Natural killer cell treated with Interleukin-12 subunit alpha and Interleukin-12 subunit beta and Interleukin-15 and Interleukin-18, amount 100 ng/mL, for 72 hours (primary cell): ENCODE measurements at regions not wholly inside any gene's neighbourhood (a gene's known extent, or its start where the extent isn't known, plus 50 kb on each side); places are given as distances from the start of the nearest gene placed in this dataset.

Experiments used
- ATAC-seq, 2 donors: fragments of 150-1000 bp; cut with Tn5 transposase in 1 of 2; sonication (Bioruptor Pico), chemical (Tn5 transposase) in 1 of 2; 2 replicates each; pipeline ENCODE4 v1.10.0; 2021
- DNase-seq: peaks from one replicate; pipeline ENCODE4 v3.0.0; 2022; ENCODE audit warnings: low spot score
- H3K27ac Mint-ChIP-seq, 2 donors: 1 replicate in 1 of 2; 2 replicates in 1 of 2; pipeline ENCODE4 v1.8.0; 2022; ENCODE audit warnings: mixed read lengths in 2 of 2, mild to moderate bottlenecking in 1 of 2, moderate library complexity in 1 of 2
- H3K27me3 Mint-ChIP-seq, 2 donors: 1 replicate in 1 of 2; 2 replicates in 1 of 2; pipeline ENCODE4 v1.8.0; 2022; ENCODE audit warnings: mixed read lengths in 2 of 2
- H3K36me3 Mint-ChIP-seq: one replicate; pipeline ENCODE4 v1.8.0; 2022; ENCODE audit warnings: mixed read lengths
- H3K4me1 Mint-ChIP-seq, 2 donors: 1 replicate in 1 of 2; 2 replicates in 1 of 2; pipeline ENCODE4 v1.8.0; 2022; ENCODE audit warnings: low read depth in 2 of 2, mixed read lengths in 2 of 2, mild to moderate bottlenecking in 1 of 2
- H3K4me3 Mint-ChIP-seq: one replicate; pipeline ENCODE4 v1.8.0; 2022; ENCODE audit warnings: mixed read lengths
- H3K9me3 Mint-ChIP-seq: 2 replicates; pipeline ENCODE4 v1.8.0; 2022; ENCODE audit warnings: mixed read lengths

DNA sequence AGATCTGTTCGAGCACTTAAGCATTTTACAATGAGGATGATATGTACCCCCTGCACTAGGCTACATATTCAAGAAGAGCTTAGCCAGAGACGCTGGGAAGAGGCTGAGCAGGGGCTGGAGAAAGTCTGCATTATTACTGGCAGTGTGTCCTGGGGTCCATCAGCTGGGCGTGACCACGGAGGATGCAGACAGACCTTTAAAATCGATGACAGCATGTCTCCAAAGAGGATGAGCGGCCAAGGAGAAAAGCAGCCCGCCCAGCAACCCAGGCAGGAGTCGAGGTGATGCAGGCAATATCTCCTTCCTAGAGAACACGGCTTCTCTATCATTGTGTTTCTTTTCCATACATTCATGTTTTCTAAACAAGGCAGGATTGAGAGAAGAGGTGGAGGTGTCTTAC lies 300.7 kb downstream of the USP46 start:
- peaks cover 5% of the 10 kb centered on the region for H3K9me3 Mint-ChIP-seq
- DNase-seq = no peak
- ATAC-seq = no peak
- no peak overlapping the region for H3K4me3 Mint-ChIP-seq
- no peaks in the 10 kb centered on the region for H3K36me3 Mint-ChIP-seq
- no peak overlapping the region for H3K27ac Mint-ChIP-seq
- no peaks in the 10 kb centered on the region for H3K27me3 Mint-ChIP-seq
- no peaks in the 10 kb centered on the region for H3K4me1 Mint-ChIP-seq

- Mint-ChIP-seq H3K9me3 (peaks cover 5% of the 10 kb centered on the region), H3K4me3 (no peak overlapping the region), H3K36me3 (no peaks in the 10 kb centered on the region), H3K4me1 (no peaks in the 10 kb centered on the region), H3K27ac (no peak overlapping the region), H3K27me3 (no peaks in the 10 kb centered on the region)
- DNase-seq = no peak
- ATAC-seq = no peak
Measured at GRCh38 chr4:52358883-52359321, 300.2 kb downstream of the USP46 start.

- ATAC-seq (no peak), DNase-seq (no peak)
- no peak overlapping the region for H3K4me3 Mint-ChIP-seq
- no peaks in the 10 kb centered on the region for H3K9me3 Mint-ChIP-seq
- no peaks in the 10 kb centered on the region for H3K4me1 Mint-ChIP-seq
- H3K27me3 Mint-ChIP-seq = no peaks in the 10 kb centered on the region
- no peak overlapping the region for H3K27ac Mint-ChIP-seq
- no peaks in the 10 kb centered on the region for H3K36me3 Mint-ChIP-seq
Measured at GRCh38 chr4:52366191-52366590, 292.9 kb downstream of the USP46 start.

GRCh38 chr4:52366621-52367020 lies 292.5 kb downstream of the USP46 start:
- Mint-ChIP-seq H3K4me1 (no peaks in the 10 kb centered on the region), H3K4me3 (no peak overlapping the region), H3K36me3 (no peaks in the 10 kb centered on the region), H3K27me3 (no peaks in the 10 kb centered on the region), H3K27ac (no peak overlapping the region), H3K9me3 (no peaks in the 10 kb centered on the region)
- DNase-seq (no peak), ATAC-seq (no peak)

DNA sequence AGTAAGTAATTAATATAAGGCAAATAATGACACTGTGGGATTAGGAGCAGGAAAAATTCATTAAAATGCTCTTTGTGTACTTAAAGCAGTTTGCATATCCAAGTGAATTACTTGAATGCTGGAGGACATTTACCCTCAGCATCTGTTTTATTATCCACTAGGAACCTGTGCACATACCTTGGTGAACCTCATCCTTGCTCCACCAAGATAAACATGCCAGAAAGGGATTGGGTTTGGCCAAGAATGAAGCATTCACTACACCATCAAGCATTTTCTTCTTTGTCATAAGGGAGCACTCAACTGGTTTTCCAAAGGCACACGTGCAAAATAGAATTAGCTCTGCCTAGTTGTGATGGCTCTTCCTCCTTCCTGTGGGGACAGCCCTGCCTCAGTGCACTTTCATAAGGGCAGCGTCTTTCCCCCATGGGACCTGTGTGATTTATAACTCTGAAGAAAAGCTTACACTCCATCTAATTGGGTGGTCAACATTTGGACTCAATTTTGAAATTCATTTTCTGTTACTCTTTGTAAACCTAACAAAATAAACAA lies 291.7 kb downstream of the USP46 start:
- H3K9me3 Mint-ChIP-seq = no peaks in the 10 kb centered on the region
- H3K4me1 Mint-ChIP-seq = no peaks in the 10 kb centered on the region
- no peak overlapping the region for H3K27ac Mint-ChIP-seq
- ATAC-seq = no peak
- no peaks in the 10 kb centered on the region for H3K36me3 Mint-ChIP-seq
- no peaks in the 10 kb centered on the region for H3K27me3 Mint-ChIP-seq
- H3K4me3 Mint-ChIP-seq = no peak overlapping the region
- no peak for DNase-seq

- H3K36me3 Mint-ChIP-seq = no peaks in the 10 kb centered on the region
- H3K4me3 Mint-ChIP-seq = no peak overlapping the region
- H3K27me3 Mint-ChIP-seq = no peaks in the 10 kb centered on the region
- no peak overlapping the region for H3K27ac Mint-ChIP-seq
- ATAC-seq (no peak), DNase-seq (no peak)
- H3K9me3 Mint-ChIP-seq = no peaks in the 10 kb centered on the region
- H3K4me1 Mint-ChIP-seq = no peaks in the 10 kb centered on the region
Measured at GRCh38 chr4:52368895-52369294, 290.2 kb downstream of the USP46 start.

DNA sequence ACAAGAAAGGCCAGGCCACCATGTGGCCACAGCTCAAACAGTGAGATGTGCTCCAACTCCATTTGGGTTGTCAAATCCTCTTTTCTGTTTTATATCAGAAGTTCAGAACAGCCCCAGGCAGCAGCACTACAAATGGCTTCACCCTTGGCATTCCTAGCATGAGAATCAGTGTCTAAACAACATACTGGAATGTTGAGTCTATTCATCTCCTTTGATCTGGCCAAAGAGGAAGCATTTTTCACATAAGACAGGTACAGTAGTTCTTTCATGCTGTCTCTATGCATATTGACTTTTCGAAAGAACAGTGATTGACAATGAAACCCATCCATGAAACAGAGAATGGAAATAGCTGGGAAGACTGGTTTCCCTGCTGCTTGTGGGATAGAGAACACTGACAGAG lies 289.5 kb downstream of the USP46 start:
- ATAC-seq = no peak
- no peaks in the 10 kb centered on the region for H3K4me1 Mint-ChIP-seq

GRCh38 chr4:52370576-52370975 lies 288.5 kb downstream of the USP46 start:
- DNase-seq (no peak), ATAC-seq (no peak)
- Mint-ChIP-seq H3K4me3 (no peak overlapping the region), H3K4me1 (no peaks in the 10 kb centered on the region), H3K36me3 (no peaks in the 10 kb centered on the region), H3K27me3 (no peaks in the 10 kb centered on the region), H3K9me3 (no peaks in the 10 kb centered on the region), H3K27ac (no peak overlapping the region)

More for the DNA sequence above, 289.5 kb downstream of the USP46 start:
- no peak for DNase-seq
- no peak overlapping the region for H3K4me3 Mint-ChIP-seq
- no peak overlapping the region for H3K27ac Mint-ChIP-seq
- no peaks in the 10 kb centered on the region for H3K27me3 Mint-ChIP-seq
- H3K9me3 Mint-ChIP-seq = no peaks in the 10 kb centered on the region
- H3K36me3 Mint-ChIP-seq = no peaks in the 10 kb centered on the region

DNA sequence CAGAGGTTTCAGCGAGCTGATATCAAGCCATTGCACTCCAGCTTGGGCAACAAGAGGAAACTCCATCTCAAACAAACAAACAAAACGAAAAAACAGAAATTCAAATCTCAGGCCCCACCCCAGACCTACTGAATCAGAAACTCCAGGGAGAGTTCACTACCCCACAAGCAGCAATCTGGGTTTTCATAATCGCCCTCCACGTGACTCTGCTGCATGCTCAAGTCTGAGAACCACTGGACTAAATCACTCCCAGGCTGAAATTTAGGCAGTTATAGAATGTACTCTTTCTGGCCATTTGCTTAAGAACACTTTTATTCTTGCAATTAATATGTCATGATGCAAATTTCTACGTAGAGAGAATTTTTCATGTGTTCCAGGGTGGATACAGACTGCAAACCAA lies 287.3 kb downstream of the USP46 start:
- no peak overlapping the region for H3K27ac Mint-ChIP-seq
- H3K4me3 Mint-ChIP-seq = no peak overlapping the region
- DNase-seq (no peak), ATAC-seq (no peak)
- H3K4me1 Mint-ChIP-seq = no peaks in the 10 kb centered on the region
- no peaks in the 10 kb centered on the region for H3K36me3 Mint-ChIP-seq
- H3K27me3 Mint-ChIP-seq = no peaks in the 10 kb centered on the region
- H3K9me3 Mint-ChIP-seq = no peaks in the 10 kb centered on the region

- ATAC-seq = no peak
- Mint-ChIP-seq H3K4me1 (no peaks in the 10 kb centered on the region), H3K9me3 (no peaks in the 10 kb centered on the region)
Measured at GRCh38 chr4:52372269-52372668, 286.8 kb downstream of the USP46 start.

GRCh38 chr4:52372747-52373146 lies 286.4 kb downstream of the USP46 start:
- H3K4me3 Mint-ChIP-seq = no peak overlapping the region
- H3K27ac Mint-ChIP-seq = no peak overlapping the region
- DNase-seq (no peak), ATAC-seq (no peak)
- no peaks in the 10 kb centered on the region for H3K36me3 Mint-ChIP-seq
- no peaks in the 10 kb centered on the region for H3K4me1 Mint-ChIP-seq
- no peaks in the 10 kb centered on the region for H3K9me3 Mint-ChIP-seq
- no peaks in the 10 kb centered on the region for H3K27me3 Mint-ChIP-seq

More at GRCh38 chr4:52372269-52372668, 286.8 kb downstream of the USP46 start:
- Mint-ChIP-seq H3K27ac (no peak overlapping the region), H3K27me3 (no peaks in the 10 kb centered on the region), H3K4me3 (no peak overlapping the region), H3K36me3 (no peaks in the 10 kb centered on the region)
- DNase-seq = no peak

- no peaks in the 10 kb centered on the region for H3K27me3 Mint-ChIP-seq
- H3K36me3 Mint-ChIP-seq = no peaks in the 10 kb centered on the region
- no peaks in the 10 kb centered on the region for H3K4me1 Mint-ChIP-seq
- DNase-seq (no peak), ATAC-seq (no peak)
- no peak overlapping the region for H3K4me3 Mint-ChIP-seq
- no peak overlapping the region for H3K27ac Mint-ChIP-seq
- H3K9me3 Mint-ChIP-seq = no peaks in the 10 kb centered on the region
Measured at GRCh38 chr4:52373650-52374049, 285.5 kb downstream of the USP46 start.

DNA sequence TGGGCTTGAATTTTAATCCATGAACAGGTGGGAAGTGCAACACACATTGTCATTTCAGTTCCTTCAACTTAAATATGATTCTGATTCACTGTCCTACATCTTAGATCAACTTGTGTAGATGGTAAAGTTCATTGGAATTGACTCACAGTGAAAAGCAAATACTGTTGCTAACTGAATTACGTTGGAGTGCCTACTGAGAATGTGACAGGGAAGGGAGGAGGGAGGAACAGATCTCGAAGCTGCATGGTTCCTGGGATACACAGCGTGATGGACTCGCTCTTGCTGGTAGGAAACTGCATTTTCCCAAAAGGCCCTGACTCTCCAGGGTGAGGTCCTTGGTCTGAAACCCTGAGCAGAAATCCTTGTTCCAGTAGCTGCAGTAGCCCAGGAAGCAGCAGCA lies 284.2 kb downstream of the USP46 start:
- H3K9me3 Mint-ChIP-seq = no peaks in the 10 kb centered on the region
- no peak overlapping the region for H3K4me3 Mint-ChIP-seq
- no peaks in the 10 kb centered on the region for H3K4me1 Mint-ChIP-seq
- no peaks in the 10 kb centered on the region for H3K27me3 Mint-ChIP-seq
- no peaks in the 10 kb centered on the region for H3K36me3 Mint-ChIP-seq
- DNase-seq (no peak), ATAC-seq (no peak)
- no peak overlapping the region for H3K27ac Mint-ChIP-seq

DNA sequence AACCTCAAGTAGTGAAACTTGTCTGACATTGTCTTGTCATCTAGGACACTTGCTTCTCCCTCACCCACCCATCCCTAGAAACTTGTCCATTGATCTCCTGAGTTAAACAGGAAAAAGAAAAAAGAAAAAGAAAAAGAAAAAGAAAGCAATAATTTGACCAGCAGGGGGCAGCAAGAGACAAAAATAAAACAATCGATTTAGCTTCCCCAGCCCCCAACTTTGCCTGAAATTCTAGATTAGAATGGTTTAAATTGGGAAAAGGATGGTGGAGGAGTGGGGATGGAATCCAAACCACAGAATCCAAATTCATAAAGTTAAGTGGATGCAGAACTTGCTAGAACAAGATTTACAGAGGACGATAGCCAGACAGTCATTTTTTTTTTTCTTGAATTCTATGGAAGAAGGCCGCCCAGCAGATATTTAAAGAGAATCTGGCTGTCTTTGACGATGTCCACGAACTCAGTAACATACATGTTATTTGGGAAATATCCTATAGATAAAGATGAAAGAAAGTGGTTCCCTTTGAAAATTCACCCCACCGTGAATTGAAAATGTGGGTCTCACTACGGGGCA lies 282.9 kb downstream of the USP46 start:
- H3K27me3 Mint-ChIP-seq = peaks cover 0 to 2% of the 10 kb centered on the region in 2 donors
- no peak for ATAC-seq
- no peak overlapping the region for H3K27ac Mint-ChIP-seq
- no peaks in the 10 kb centered on the region for H3K36me3 Mint-ChIP-seq
- H3K9me3 Mint-ChIP-seq = no peaks in the 10 kb centered on the region
- H3K4me3 Mint-ChIP-seq = no peak overlapping the region
- no peak for DNase-seq
- no peaks in the 10 kb centered on the region for H3K4me1 Mint-ChIP-seq

- DNase-seq (no peak), ATAC-seq (no peak)
- Mint-ChIP-seq H3K4me3 (no peak overlapping the region), H3K27me3 (peaks cover 0 to 2% of the 10 kb centered on the region in 2 donors), H3K4me1 (no peaks in the 10 kb centered on the region), H3K36me3 (no peaks in the 10 kb centered on the region), H3K9me3 (no peaks in the 10 kb centered on the region), H3K27ac (no peak overlapping the region)
Measured at GRCh38 chr4:52377563-52377962, 281.5 kb downstream of the USP46 start.
